H1 (cell line): ENCODE measurements at regions not wholly inside any gene's neighbourhood (a gene's known extent, or its start where the extent isn't known, plus 50 kb on each side); places are given as distances from the start of the nearest gene placed in this dataset.

Source experiments
- CTCF ChIA-PET: fragments of 300-600 bp; sonication (Branson Sonifier 250); formaldehyde crosslinking; loops from one replicate; lab custom pipeline; 2021; ENCODE audit not compliant: partially characterized antibody; lab: Charles Lee
- POLR2A ChIA-PET: fragments of 300-600 bp; sonication (Branson Sonifier 250); formaldehyde crosslinking; loops from one replicate; lab custom pipeline; 2021; ENCODE audit warnings: inconsistent platforms; ENCODE audit not compliant: partially characterized antibody; lab: Charles Lee
- DNase-seq, 2 experiments: peaks; one replicate each; pipeline versions ENCODE4 v3.0.0 to v3.0.0-alpha.2; 2010 to 2022; ENCODE audit warnings: low spot score in 2 of 2, low read depth in 1 of 2, mixed read lengths in 1 of 2
- FAIRE-seq: peaks from 2 replicates; lab custom pipeline; 2011; peaks lifted over from hg19 to GRCh38; lab: Jason Lieb, UNC
- H2AFZ ChIP-seq: 2 replicates; pipeline ENCODE4 v1.8.1; 2012; ENCODE audit warnings: low read length, inconsistent platforms
- H2AK5ac ChIP-seq: 2 replicates; pipeline ENCODE4 v1.6.1; 2013; ENCODE audit warnings: low read depth, low read length
- H2BK120ac ChIP-seq: replicated peaks from 2 replicates; pipeline ENCODE3; 2013; ENCODE audit warnings: low read depth, low read length, inconsistent platforms
- H2BK12ac ChIP-seq: 2 replicates; pipeline ENCODE4 v1.6.1; 2013; ENCODE audit warnings: low read depth, low read length
- H2BK15ac ChIP-seq: 2 replicates; pipeline ENCODE4 v1.6.1; 2013; ENCODE audit warnings: low read length
- H2BK20ac ChIP-seq: 2 replicates; pipeline ENCODE4 v1.6.1; 2013; ENCODE audit warnings: low read length
- H2BK5ac ChIP-seq: 2 replicates; pipeline ENCODE4 v1.6.1; 2013; ENCODE audit warnings: low read depth, low read length
- H3K14ac ChIP-seq: 2 replicates; pipeline ENCODE4 v1.6.1; 2013; ENCODE audit warnings: inconsistent platforms; ENCODE audit not compliant: insufficient read length
- H3K18ac ChIP-seq: 2 replicates; pipeline ENCODE4 v1.6.1; 2013; ENCODE audit warnings: low read length; ENCODE audit errors: extremely low read depth
- H3K23ac ChIP-seq: 2 replicates; pipeline ENCODE4 v1.6.1; 2013; ENCODE audit warnings: inconsistent platforms; ENCODE audit not compliant: insufficient read length
- H3K23me2 ChIP-seq: 2 replicates; pipeline ENCODE4 v1.6.1; 2013; ENCODE audit warnings: low read depth, low read length
- H3K27ac ChIP-seq: 2 replicates; pipeline ENCODE4 v1.6.1; 2011; ENCODE audit warnings: low read depth, low read length, inconsistent platforms
- H3K27me3 ChIP-seq, 4 experiments: replicated peaks in 1 of 4; 1 replicate in 1 of 4; 2 replicates in 3 of 4; pipeline versions ENCODE4 v1.6.1 to v1.8.1; 2011 to 2013; ENCODE audit warnings: low read length in 3 of 4, mild to moderate bottlenecking in 3 of 4, inconsistent platforms in 2 of 4, mixed read lengths in 2 of 4, moderate library complexity in 1 of 4; ENCODE audit not compliant: control insufficient read depth in 3 of 4, insufficient read depth in 3 of 4; ENCODE audit errors: extremely low read depth in 1 of 4
- H3K36me3 ChIP-seq, 4 experiments: 2 replicates each; pipeline versions ENCODE4 v1.6.1 to v1.8.1; 2011 to 2013; ENCODE audit warnings: mild to moderate bottlenecking in 4 of 4, low read length in 3 of 4, moderate library complexity in 2 of 4, control low read depth in 1 of 4, inconsistent platforms in 1 of 4; ENCODE audit not compliant: insufficient read depth in 4 of 4, control insufficient read depth in 2 of 4
- H3K4ac ChIP-seq: replicated peaks from 2 replicates; pipeline ENCODE3; 2013; ENCODE audit warnings: low read length, low read depth, mixed read lengths, inconsistent platforms; ENCODE audit not compliant: insufficient read length
- H3K4me1 ChIP-seq, 4 experiments: replicated peaks in 1 of 4; 1 replicate in 1 of 4; 2 replicates in 3 of 4; pipeline versions ENCODE4 v1.6.1 to v1.8.1; 2011 to 2013; ENCODE audit warnings: low read length in 3 of 4, inconsistent platforms in 2 of 4, mixed read lengths in 1 of 4; ENCODE audit not compliant: insufficient read depth in 4 of 4, control insufficient read depth in 3 of 4
- H3K4me2 ChIP-seq, 2 experiments: 2 replicates each; pipeline versions ENCODE4 v1.6.1 to v1.8.1; 2011 to 2013; ENCODE audit warnings: low read depth in 2 of 2, low read length in 2 of 2, control low read depth in 1 of 2, inconsistent platforms in 1 of 2, mild to moderate bottlenecking in 1 of 2; ENCODE audit not compliant: insufficient read depth in 1 of 2
- H3K4me3 ChIP-seq, 4 experiments: fragments of 200-600, 300-600 bp in 1 of 4; sonication (generic), shearing (Covaris generic), sonication (Bioruptor Twin) in 1 of 4; 2 replicates each; pipeline versions ENCODE4 v1.5.1 to v1.8.1; 2011 to 2016; ENCODE audit warnings: low read length in 4 of 4, low read depth in 3 of 4, control low read depth in 2 of 4, inconsistent platforms in 2 of 4, mild to moderate bottlenecking in 2 of 4, mixed read lengths in 1 of 4, moderate library complexity in 1 of 4; ENCODE audit not compliant: insufficient read depth in 2 of 4; ENCODE audit errors: extremely low read depth in 1 of 4
- H3K56ac ChIP-seq: replicated peaks from 2 replicates; pipeline ENCODE3; 2013; ENCODE audit warnings: low read depth, mild to moderate bottlenecking, mixed read lengths, low read length, inconsistent platforms; ENCODE audit not compliant: insufficient read length
- H3K79me1 ChIP-seq: 2 replicates; pipeline ENCODE4 v1.6.1; 2013; ENCODE audit warnings: low read depth, low read length, control low read depth
- H3K79me2 ChIP-seq, 2 experiments: 2 replicates each; pipeline versions ENCODE4 v1.6.1 to v1.8.1; 2012 to 2013; ENCODE audit warnings: low read length in 2 of 2, mild to moderate bottlenecking in 2 of 2, inconsistent platforms in 1 of 2; ENCODE audit not compliant: insufficient read depth in 2 of 2, control insufficient read depth in 1 of 2
- H3K9ac ChIP-seq, 4 experiments: replicated peaks in 1 of 4; 1 replicate in 1 of 4; 2 replicates in 3 of 4; pipeline versions ENCODE4 v1.6.1 to v1.8.1; 2011 to 2013; ENCODE audit warnings: low read depth in 3 of 4, low read length in 3 of 4, control low read depth in 2 of 4, mild to moderate bottlenecking in 2 of 4, moderate library complexity in 2 of 4, inconsistent platforms in 1 of 4; ENCODE audit errors: extremely low read depth in 1 of 4
- H3K9me3 ChIP-seq, 2 experiments: 2 replicates each; pipeline versions ENCODE4 v1.6.1 to v1.8.1; 2012 to 2013; ENCODE audit warnings: mild to moderate bottlenecking in 2 of 2, moderate library complexity in 2 of 2, control low read depth in 1 of 2, inconsistent platforms in 1 of 2, low read depth in 1 of 2, low read length in 1 of 2, mixed read lengths in 1 of 2; ENCODE audit not compliant: insufficient read depth in 2 of 2
- H4K20me1 ChIP-seq, 2 experiments: replicated peaks in 1 of 2; 2 replicates each; pipeline versions ENCODE3 to v1.8.1; 2011 to 2013; ENCODE audit warnings: inconsistent platforms in 2 of 2, low read length in 2 of 2, mild to moderate bottlenecking in 1 of 2; ENCODE audit not compliant: insufficient read depth in 2 of 2, control insufficient read depth in 1 of 2
- H4K5ac ChIP-seq: 2 replicates; pipeline ENCODE4 v1.6.1; 2013; ENCODE audit warnings: low read length, low read depth, mixed read lengths, inconsistent platforms; ENCODE audit not compliant: insufficient read length
- H4K8ac ChIP-seq: 2 replicates; pipeline ENCODE4 v1.8.0; 2013; ENCODE audit warnings: mild to moderate bottlenecking, moderate library complexity, low read length, inconsistent platforms; ENCODE audit not compliant: insufficient read depth; ENCODE audit errors: extremely low read depth
- H4K91ac ChIP-seq: replicated peaks from 2 replicates; pipeline ENCODE3; 2013; ENCODE audit warnings: low read length, mixed read lengths, inconsistent platforms; ENCODE audit not compliant: insufficient read length
- JUN ChIP-seq: IDR thresholded peaks from 2 replicates; pipeline ENCODE4 v1.6.1; 2011; ENCODE audit warnings: low read depth, mild to moderate bottlenecking, improper control_type of control experiment, low read length
- JUND ChIP-seq: IDR thresholded peaks from 2 replicates; pipeline ENCODE4 v1.6.1; 2011; ENCODE audit warnings: mild to moderate bottlenecking, improper control_type of control experiment, low read length
- RFX5 ChIP-seq: IDR thresholded peaks from 2 replicates; pipeline ENCODE4 v1.6.1; 2011; ENCODE audit warnings: low read depth, low read length, improper control_type of control experiment, borderline replicate concordance
- SIRT6 ChIP-seq: IDR thresholded peaks from one replicate; pipeline ENCODE4 v1.7.1; 2012; ENCODE audit warnings: low read length, inconsistent platforms
- SIX5 ChIP-seq: IDR thresholded peaks from 2 replicates; pipeline ENCODE4 v1.6.1; 2011; ENCODE audit warnings: mild to moderate bottlenecking, low read depth, low read length
- SP2 ChIP-seq: IDR thresholded peaks from 2 replicates; pipeline ENCODE4 v1.6.1; 2012; ENCODE audit warnings: mild to moderate bottlenecking, low read length, inconsistent platforms
- WGBS, 2 experiments: shearing (Covaris generic) in 1 of 2; methylation state at CpG; one replicate each; pipeline versions ENCODE4 v1.1.6 to v1.1.7; 2013 to 2015; ENCODE audit warnings: low lambda C conversion rate in 2 of 2, mixed read lengths in 2 of 2, inconsistent platforms in 1 of 2, low coverage in 1 of 2, missing lambda C conversion rate in 1 of 2; ENCODE audit not compliant: insufficient replicate concordance in 2 of 2, insufficient coverage in 1 of 2, insufficient read length in 1 of 2; ENCODE audit errors: extremely low coverage in 1 of 2, missing lambda C conversion rate in 1 of 2; 5-methylcytosine and 5-hydroxymethylcytosine counted together

- H3K23me2 ChIP-seq = no peaks in the 10 kb centered on the region
- CTCF ChIA-PET = no interaction called here
- no peaks in the 10 kb centered on the region for H3K79me2 ChIP-seq
- TF ChIP-seq SIX5 = no peak
- TF ChIP-seq SP2 = no peak
- no peak for TF ChIP-seq JUN
- TF ChIP-seq RFX5 = no peak
- TF ChIP-seq SIRT6 = no peak
- no peak for TF ChIP-seq JUND
- H3K79me1 ChIP-seq = no peaks in the 10 kb centered on the region
- no peak overlapping the region for H2BK12ac ChIP-seq
- no peak overlapping the region for H2BK120ac ChIP-seq
- H2AFZ ChIP-seq = no peak overlapping the region
- FAIRE-seq (no peak), DNase-seq (no peak)
- H3K56ac ChIP-seq = no peak overlapping the region
- no peaks in the 10 kb centered on the region for H4K20me1 ChIP-seq
- WGBS, 2 experiments = 93% methylated on average over 2 of the region's 2 CpGs; no CpG with 5 or more reads in 1 of the 2 experiments
- H3K36me3 ChIP-seq = no peaks in the 10 kb centered on the region
- H4K8ac ChIP-seq = no peak overlapping the region
- H3K27me3 ChIP-seq = no peaks in the 10 kb centered on the region
- no peak overlapping the region for H3K4me2 ChIP-seq
- H3K9ac ChIP-seq = no peak overlapping the region
- H2BK5ac ChIP-seq = no peak overlapping the region
- H3K23ac ChIP-seq = no peak overlapping the region
- H4K91ac ChIP-seq = no peak overlapping the region
- no peak overlapping the region for H4K5ac ChIP-seq
- no peak overlapping the region for H3K4ac ChIP-seq
- H3K9me3 ChIP-seq = peaks cover 13 to 17% of the 10 kb centered on the region in 2 experiments
- no peak overlapping the region for H2BK15ac ChIP-seq
- H2BK20ac ChIP-seq = no peak overlapping the region
- no peak overlapping the region for H3K27ac ChIP-seq
- H3K4me1 ChIP-seq = no peaks in the 10 kb centered on the region
- no peak overlapping the region for H3K18ac ChIP-seq
- H3K4me3 ChIP-seq = no peak overlapping the region
- POLR2A ChIA-PET = no interaction called here
- H3K14ac ChIP-seq = no peak overlapping the region
- no peak overlapping the region for H2AK5ac ChIP-seq
Measured at GRCh38 chr12:40580346-40580745, 111.9 kb upstream of the CNTN1 start.
